NCI-H524 (cell line): ENCODE measurements at regions not wholly inside any gene's neighbourhood (a gene's known extent, or its start where the extent isn't known, plus 50 kb on each side); places are given as distances from the start of the nearest gene placed in this dataset.
"Not testable (repeated sequence)": the region's sequence is repeated elsewhere in the genome, so short reads cannot be mapped to it uniquely, and the experiment has no call there.

Experiments
- DNase-seq, 2 experiments: peaks; one replicate each; lab custom pipeline; 2025; lab: John Stamatoyannopoulos, UW

DNA sequence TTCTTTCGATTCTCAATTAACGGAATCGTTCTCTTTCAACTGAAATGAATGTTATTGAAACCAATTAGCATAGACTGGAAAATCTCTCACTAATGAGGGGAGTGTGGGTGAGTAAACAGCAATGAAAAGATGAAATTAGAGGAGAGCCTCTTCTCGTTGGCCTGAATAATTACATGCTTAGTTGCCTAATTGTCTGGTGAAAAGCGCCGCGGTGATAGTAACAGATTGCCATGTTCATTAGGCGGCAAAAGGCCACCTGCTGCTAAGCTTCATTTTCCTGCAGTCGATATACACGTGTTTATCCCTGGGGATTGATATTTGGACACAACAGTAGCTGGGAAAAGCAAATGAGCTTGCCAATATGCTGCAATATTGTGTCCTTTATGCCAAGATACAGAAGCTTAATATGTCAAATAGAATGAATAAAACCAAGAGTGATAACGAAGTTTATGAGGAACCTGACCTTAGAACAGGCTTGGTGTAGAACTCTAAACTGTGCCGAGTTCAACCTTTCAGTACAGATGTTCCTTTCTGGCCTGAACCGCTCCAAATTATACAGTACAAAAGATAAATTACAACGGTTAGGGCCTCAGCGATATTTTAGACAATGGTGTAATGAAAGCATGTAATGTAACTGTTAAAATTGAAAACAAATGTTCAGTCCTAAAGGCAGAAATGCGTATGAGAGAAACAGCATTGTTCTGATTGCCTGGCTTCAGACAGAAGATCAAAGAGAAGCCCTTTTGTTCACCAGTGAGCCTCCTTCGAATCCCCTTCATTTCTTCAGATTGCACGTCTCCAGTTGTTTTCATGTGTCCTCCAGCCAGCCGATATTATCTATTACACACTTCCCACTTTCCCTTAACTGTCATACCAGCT, 185.2 kb downstream of the SHOX2 start:
- peak; percentile 97 to 99 for DNase-seq

DNA sequence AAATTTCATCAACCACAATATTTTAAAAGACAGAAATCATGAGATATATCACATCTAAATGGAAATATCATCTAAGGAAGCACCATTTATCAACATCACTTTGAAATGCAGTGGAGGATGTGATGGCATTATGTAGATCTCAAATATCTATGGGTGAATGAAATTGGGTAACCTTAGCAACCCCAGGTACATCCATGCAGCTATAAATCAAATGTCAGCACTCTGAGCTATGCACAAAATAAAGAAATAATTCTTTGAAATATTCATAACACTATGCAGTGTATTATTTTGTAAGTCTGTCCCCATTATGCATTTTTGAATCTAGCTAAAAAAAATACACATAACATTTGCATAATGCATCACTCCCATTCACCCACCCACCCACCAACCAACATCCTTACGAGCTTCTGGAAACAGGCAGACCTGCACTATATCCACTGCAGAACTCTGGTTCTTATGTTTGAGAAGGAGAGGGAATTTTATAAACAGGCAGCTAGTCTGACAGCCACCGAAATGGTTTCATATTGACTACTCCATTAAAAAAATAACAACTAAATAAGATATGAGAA, 186.8 kb downstream of the SHOX2 start:
- DNase-seq: no peak

DNA sequence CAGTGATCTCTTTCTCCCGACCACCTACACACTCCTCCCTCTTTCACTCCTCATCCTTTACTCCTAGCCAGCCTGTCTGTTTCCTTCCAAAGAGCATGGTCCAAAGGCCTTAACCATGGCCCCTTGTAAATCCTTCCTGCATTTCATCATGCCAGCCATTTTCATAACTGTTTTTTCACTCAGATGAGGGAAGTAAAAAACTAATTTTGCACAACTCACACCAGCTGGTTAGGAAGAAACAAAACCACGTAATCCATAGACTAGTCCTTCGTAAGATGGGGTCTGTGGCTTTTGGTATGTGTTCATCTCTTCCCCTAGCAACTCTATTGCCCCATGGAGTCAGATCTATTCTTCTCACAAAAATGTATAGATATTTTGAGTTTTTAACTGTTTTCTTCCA, 187.8 kb downstream of the SHOX2 start:
- no peak for DNase-seq

GRCh38 chr3:157916672-157917071, 189.5 kb downstream of the SHOX2 start:
- DNase-seq: no peak

DNA sequence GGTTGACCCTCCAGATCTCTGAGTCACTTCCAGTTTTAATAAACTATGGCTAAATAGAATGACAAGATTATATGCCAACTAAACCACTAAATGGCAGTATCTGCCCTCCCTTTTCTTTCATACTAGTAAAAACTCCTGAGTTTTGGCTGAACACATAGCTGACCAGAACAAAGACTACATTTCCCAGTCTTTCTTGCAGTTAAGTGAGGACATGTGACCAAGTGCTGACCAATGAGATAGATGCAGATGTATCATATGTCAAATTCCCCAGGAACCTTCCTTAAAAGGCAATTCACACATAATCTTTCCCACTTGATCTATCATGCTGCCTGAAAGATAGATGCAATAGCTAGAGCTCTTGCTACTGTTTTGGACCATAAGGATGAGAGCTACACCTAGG, 191.3 kb downstream of the SHOX2 start:
- DNase-seq: peak in 1 of 2 experiments; percentile 21

DNA sequence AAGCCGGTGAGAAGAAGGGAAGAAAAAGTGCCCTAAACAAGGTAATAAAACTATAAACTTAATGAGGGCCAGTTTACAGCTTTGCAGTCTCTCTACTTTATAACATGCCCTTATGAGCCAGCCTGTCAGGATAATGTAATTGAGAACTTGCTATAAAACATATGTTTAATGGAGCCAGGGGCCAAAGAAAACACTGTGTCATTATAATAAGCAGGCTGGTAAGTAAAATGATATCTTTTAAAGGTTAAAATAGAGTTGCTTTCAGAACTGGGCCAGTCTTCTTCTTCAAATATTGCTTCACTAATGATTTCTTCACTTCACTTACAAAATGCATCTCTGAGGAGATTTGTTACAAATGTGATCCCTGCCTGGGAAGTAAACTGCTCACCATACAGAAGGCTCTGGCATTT, 192.5 kb downstream of the SHOX2 start:
- peak in 1 of 2 experiments; percentile 38 for DNase-seq

- no peak for DNase-seq
Measured at GRCh38 chr3:157912514-157913451, 193.4 kb downstream of the SHOX2 start.

DNA sequence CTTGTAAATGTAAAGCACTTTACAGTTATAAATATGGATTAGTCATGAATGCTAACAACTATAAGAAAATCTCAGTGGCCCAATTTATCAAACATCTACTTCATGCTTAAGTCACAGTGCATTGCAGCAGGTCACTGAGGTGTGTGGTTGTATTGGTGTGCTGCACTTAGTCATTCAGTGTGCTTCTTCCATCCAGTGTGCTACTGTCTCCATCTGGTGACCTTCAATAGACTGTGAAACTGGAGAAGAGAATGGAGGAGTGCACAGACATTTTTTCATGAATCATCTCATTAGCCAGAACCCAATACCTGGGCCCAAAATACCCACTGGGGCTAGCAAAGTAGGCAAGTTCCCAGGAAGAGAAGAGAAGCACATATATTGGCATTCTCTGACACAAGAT, 199.6 kb downstream of the SHOX2 start:
- no peak for DNase-seq

GRCh38 chr3:157905885-157906284, 200.3 kb downstream of the SHOX2 start:
- no peak for DNase-seq

GRCh38 chr3:157902680-157903079, 203.5 kb downstream of the SHOX2 start:
- not testable (repeated sequence) for DNase-seq

- DNase-seq: no peak
Measured at GRCh38 chr3:157888040-157888439, 218.2 kb downstream of the SHOX2 start.

DNA sequence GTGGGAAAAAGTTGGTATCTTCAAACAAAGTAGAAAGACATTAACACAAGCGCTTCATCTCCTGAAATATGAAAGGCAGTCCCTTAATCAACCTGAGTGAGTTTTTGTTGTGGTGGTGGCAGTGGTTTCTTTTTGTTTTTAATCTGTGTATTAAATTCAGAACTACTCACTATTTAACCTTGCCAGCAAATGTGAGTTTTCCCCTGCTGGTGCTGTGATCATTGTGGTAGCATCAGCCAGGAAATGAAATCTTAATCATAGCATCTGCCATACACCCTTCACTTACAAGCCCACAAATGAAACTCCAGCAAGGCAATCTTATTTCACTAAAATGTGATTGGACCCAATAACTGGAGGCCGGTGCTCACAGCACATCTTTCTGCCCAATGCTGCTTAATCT, 229.7 kb downstream of the SHOX2 start:
- DNase-seq: no peak

- no peak for DNase-seq
Measured at GRCh38 chr3:157872902-157873301, 233.3 kb downstream of the SHOX2 start.

DNA sequence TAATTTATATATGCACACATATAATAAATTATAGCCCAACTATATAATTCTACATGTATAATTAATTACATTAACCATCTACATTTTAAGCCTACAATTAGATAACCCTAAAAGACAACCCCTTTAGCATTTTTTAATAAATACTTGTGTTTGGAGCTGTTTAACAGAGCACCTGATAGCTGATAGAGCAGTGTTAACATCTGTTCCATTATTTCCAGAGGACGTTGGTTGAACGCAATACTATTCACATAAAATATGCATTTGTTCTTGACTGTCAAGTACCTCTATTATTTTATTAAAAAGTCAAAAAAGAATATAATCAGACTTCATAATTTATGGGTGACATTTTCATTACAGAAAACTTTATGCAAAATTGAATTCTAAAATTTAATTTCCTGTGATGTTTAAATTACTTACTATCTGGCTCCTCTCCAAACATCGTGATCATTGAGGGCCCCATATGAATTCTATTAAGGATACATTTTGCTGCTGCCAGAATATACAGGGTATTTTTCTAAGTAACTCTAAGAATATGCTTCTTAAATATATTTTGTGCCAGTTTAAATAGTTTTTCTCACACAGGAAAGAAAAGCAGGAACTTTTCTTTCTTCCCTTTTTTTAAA, 234.3 kb downstream of the SHOX2 start:
- peak in 1 of 2 experiments; percentile 23 for DNase-seq

- no peak for DNase-seq
Measured at GRCh38 chr3:157871248-157871647, 235.0 kb downstream of the SHOX2 start.

GRCh38 chr3:157868946-157869345, 237.3 kb downstream of the SHOX2 start:
- DNase-seq: no peak

DNA sequence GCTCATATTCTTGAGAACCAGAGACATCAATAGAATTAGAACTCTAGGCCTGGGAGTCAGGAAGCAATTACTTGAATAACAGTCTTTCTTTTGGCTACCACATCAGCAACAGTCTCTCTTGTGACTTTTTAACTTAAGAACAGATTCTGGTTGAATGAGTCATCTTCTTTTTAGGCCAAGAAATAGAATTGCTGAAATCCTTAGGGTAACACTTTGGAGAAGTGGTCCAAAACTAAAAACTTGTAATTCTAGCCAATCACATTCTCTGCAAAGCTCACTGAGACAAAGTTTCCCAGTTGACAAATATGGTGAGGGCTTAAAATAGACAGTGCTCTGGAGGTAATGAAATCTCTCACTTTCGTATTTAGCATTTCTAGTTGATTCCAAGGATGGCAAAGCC, 238.0 kb downstream of the SHOX2 start:
- DNase-seq: no peak

GRCh38 chr3:157865352-157866000, 240.7 kb downstream of the SHOX2 start:
- DNase-seq: peak; percentile 13 to 43

DNA sequence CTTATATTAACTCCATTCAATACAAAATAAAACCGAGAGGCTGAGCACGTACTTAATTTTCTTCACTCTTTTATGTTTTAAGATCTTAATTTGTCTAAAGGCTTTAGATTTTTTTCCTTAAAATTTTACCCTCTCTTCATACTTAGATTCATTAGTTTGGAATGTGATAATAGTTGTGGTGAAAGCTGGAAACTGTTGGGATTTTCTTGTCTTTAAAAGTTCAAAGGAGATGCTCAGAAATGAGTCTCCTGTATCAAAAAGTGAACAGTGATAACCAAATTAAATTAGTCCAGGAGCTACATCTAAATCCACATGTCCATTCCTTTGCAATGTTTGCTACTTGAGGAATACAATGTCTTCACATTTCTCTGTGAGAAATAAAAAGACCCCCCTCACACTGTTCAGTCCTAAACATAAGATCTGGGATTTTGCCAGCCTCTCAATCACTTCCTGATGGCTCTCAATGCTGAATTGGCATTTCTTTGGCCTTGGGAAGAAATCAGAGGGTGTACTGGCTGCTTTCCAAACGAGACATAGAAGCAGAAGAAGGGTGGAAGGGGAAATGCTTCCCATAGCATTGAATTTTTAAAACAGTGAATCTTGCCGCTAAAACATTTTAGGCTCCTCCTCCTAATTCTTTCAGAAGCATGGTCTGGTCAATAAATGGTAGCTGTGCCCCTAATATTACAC, 245.0 kb downstream of the SHOX2 start:
- no peak for DNase-seq

- DNase-seq: no peak
Measured at GRCh38 chr3:157859541-157859940, 246.7 kb downstream of the SHOX2 start.

DNA sequence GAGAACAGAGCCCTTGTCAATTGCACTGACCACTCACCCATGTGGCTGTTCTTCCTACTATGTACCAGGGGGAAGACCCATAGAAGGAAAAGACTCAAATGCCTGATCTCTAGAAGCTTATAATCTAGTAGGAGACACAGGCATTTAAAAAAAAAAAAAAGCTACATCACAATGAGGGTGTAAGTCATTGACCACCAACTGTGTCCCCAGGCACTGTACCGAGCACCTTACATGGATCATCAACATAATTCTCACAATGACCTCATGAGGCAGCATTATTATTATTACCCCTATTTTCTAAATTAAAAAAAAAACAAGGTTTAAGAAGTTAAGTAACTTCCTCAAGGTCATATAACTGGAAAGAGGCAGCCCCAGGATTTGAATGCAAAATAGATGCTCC, 247.4 kb downstream of the SHOX2 start:
- DNase-seq: no peak
